ENCODE measurements at regions not wholly inside any gene's neighbourhood (a gene's known extent, or its start where the extent isn't known, plus 50 kb on each side); places are given as distances from the start of the nearest gene placed in this dataset.
"Not testable (repeated sequence)": the region's sequence is repeated elsewhere in the genome, so short reads cannot be mapped to it uniquely, and the experiment has no call there.

GRCh38 chr2:212891580-212891979, 259.8 kb downstream of the IKZF2 start:
- DNase-seq: no peak
- Histone ChIP-seq H3K9me3 (no peaks in the 10 kb centered on the region), H3K9ac (no peak overlapping the region), H3F3A (replicated peaks; ENCODE audit: insufficient read depth) (no peaks in the 10 kb centered on the region), H3K27ac (ENCODE audit: low read depth in 2 of 2, low read length in 1 of 2) (no peak overlapping the region), H4K20me1 (ENCODE audit: insufficient read depth) (no peaks in the 10 kb centered on the region), H3K4me2 (no peak overlapping the region), H3K27me3 (ENCODE audit: insufficient read depth) (no peaks in the 10 kb centered on the region), H3K79me2 (ENCODE audit: insufficient read depth) (no peaks in the 10 kb centered on the region), H2AFZ (ENCODE audit: low read depth) (no peak overlapping the region), H3K9me2 (no peaks in the 10 kb centered on the region; the same call in 1 of the 2 replicates), H3K36me3 (replicated peaks in 1 of 2; ENCODE audit: control insufficient read depth in 1 of 2, insufficient read depth in 2 of 2, low read length in 1 of 2) (no peaks in the 10 kb centered on the region), H3K4me3 (ENCODE audit: low read depth in 2 of 2, low read length in 1 of 2) (no peak overlapping the region), H3K4me1 (ENCODE audit: control insufficient read depth in 1 of 2, insufficient read depth in 2 of 2, low read depth in 1 of 2, low read length in 1 of 2) (no peaks in the 10 kb centered on the region; a peak in 1 of 4 replicates)
- ChIA-PET CTCF (interaction anchor here (0.6 to 4.4 kb wide), 23 partner anchors 10 to 299 kb away, joined by 3 to 22 read pairs (median 4); no protein-coding TSS in a partner anchor), POLR2A (no interaction called here)
- TF ChIP-seq NFIC (IDR thresholded peaks at IDR 0.05; ENCODE audit: borderline replicate concordance) (no peak), SMC3 (IDR thresholded peaks at IDR 0.05; ENCODE audit: low read depth, low read length) (no peak), ELF1 (IDR thresholded peaks at IDR 0.05) (no peak), NRF1 (IDR thresholded peaks at IDR 0.05; ENCODE audit: low read depth, low read length) (no peak)
- WGBS (ENCODE audit: low lambda C conversion rate): 46% methylated on average over 2 of the region's 2 CpGs

- no peak overlapping the region for H2AFZ ChIP-seq (ENCODE audit: low read depth)
- WGBS (ENCODE audit: low lambda C conversion rate): 57% methylated on average over 2 of the region's 2 CpGs
- no peaks in the 10 kb centered on the region for H3K79me2 ChIP-seq (ENCODE audit: insufficient read depth)
- H3K4me2 ChIP-seq: no peak overlapping the region
- POLR2A ChIA-PET: no interaction called here
- no peaks in the 10 kb centered on the region for H3K36me3 ChIP-seq (replicated peaks in 1 of 2; ENCODE audit: control insufficient read depth in 1 of 2, insufficient read depth in 2 of 2, low read length in 1 of 2)
- TF ChIP-seq RXRA (IDR thresholded peaks at IDR 0.05; ENCODE audit: borderline replicate concordance, low read depth) (no peak), SMC3 (IDR thresholded peaks at IDR 0.05; ENCODE audit: low read depth, low read length) (no peak), YY1 (IDR thresholded peaks at IDR 0.05; ENCODE audit: low read depth) (no peak), REST (IDR thresholded peaks at IDR 0.05; ENCODE audit: low read depth, low read length) (no peak), POLR2AphosphoS5 (IDR thresholded peaks at IDR 0.05; ENCODE audit: low read depth, low read length) (no peak)
- no peaks in the 10 kb centered on the region for H3F3A ChIP-seq (replicated peaks; ENCODE audit: insufficient read depth)
- no peaks in the 10 kb centered on the region for H4K20me1 ChIP-seq (ENCODE audit: insufficient read depth)
- no peaks in the 10 kb centered on the region for H3K27me3 ChIP-seq (ENCODE audit: insufficient read depth)
- no peaks in the 10 kb centered on the region for H3K9me3 ChIP-seq
- H3K9ac ChIP-seq: no peak overlapping the region
- no peak overlapping the region for H3K4me3 ChIP-seq (ENCODE audit: low read depth in 2 of 2, low read length in 1 of 2)
- H3K9me2 ChIP-seq: no peaks in the 10 kb centered on the region
- CTCF ChIA-PET: no interaction called here
- DNase-seq: no peak
- no peak overlapping the region for H3K27ac ChIP-seq (ENCODE audit: low read depth in 2 of 2, low read length in 1 of 2)
- H3K4me1 ChIP-seq (ENCODE audit: control insufficient read depth in 1 of 2, insufficient read depth in 2 of 2, low read depth in 1 of 2, low read length in 1 of 2): no peaks in the 10 kb centered on the region
Measured at GRCh38 chr2:212882626-212883025, 268.8 kb downstream of the IKZF2 start.

- H3K27me3 ChIP-seq (ENCODE audit: insufficient read depth); H4K20me1 ChIP-seq (ENCODE audit: insufficient read depth); H3K27ac ChIP-seq (ENCODE audit: low read depth in 2 of 2, low read length in 1 of 2); H3K4me3 ChIP-seq (ENCODE audit: low read depth in 2 of 2, low read length in 1 of 2); DNase-seq; H3K9me2 ChIP-seq; H3K9me3 ChIP-seq; H3K4me1 ChIP-seq (ENCODE audit: control insufficient read depth in 1 of 2, insufficient read depth in 2 of 2, low read depth in 1 of 2, low read length in 1 of 2); H3K79me2 ChIP-seq (ENCODE audit: insufficient read depth); H3K36me3 ChIP-seq (replicated peaks in 1 of 2; ENCODE audit: control insufficient read depth in 1 of 2, insufficient read depth in 2 of 2, low read length in 1 of 2); POLR2A ChIA-PET; H3F3A ChIP-seq (replicated peaks; ENCODE audit: insufficient read depth); H3K4me2 ChIP-seq; H3K9ac ChIP-seq; H2AFZ ChIP-seq (ENCODE audit: low read depth): not testable (repeated sequence)
- CTCF ChIA-PET: interaction anchor here (0.9 kb wide), 1 partner anchor 277 kb away, joined by 3 read pairs; no protein-coding TSS in a partner anchor
- whole genome bisulfite sequencing (ENCODE audit: low lambda C conversion rate): 78% methylated on average over 6 of the region's 6 CpGs
Measured at GRCh38 chr2:212876556-212876955, 274.9 kb downstream of the IKZF2 start.

GRCh38 chr2:212875950-212876349, 275.5 kb downstream of the IKZF2 start:
- DNase-seq; H3K4me1 ChIP-seq (ENCODE audit: control insufficient read depth in 1 of 2, insufficient read depth in 2 of 2, low read depth in 1 of 2, low read length in 1 of 2); H3K4me3 ChIP-seq (ENCODE audit: low read depth in 2 of 2, low read length in 1 of 2); H3K9me2 ChIP-seq; H3K36me3 ChIP-seq (replicated peaks in 1 of 2; ENCODE audit: control insufficient read depth in 1 of 2, insufficient read depth in 2 of 2, low read length in 1 of 2); H3K9ac ChIP-seq; CTCF ChIA-PET; H3K9me3 ChIP-seq; H3K4me2 ChIP-seq; H4K20me1 ChIP-seq (ENCODE audit: insufficient read depth); H3K27ac ChIP-seq (ENCODE audit: low read depth in 2 of 2, low read length in 1 of 2); POLR2A ChIA-PET; H2AFZ ChIP-seq (ENCODE audit: low read depth); H3F3A ChIP-seq (replicated peaks; ENCODE audit: insufficient read depth); H3K79me2 ChIP-seq (ENCODE audit: insufficient read depth); H3K27me3 ChIP-seq (ENCODE audit: insufficient read depth): not testable (repeated sequence)
- 25% methylated on average over 3 of the region's 5 CpGs for WGBS (ENCODE audit: low lambda C conversion rate)
